HG02840 (cell line): ENCODE measurements at regions not wholly inside any gene's neighbourhood (a gene's known extent, or its start where the extent isn't known, plus 50 kb on each side); places are given as distances from the start of the nearest gene placed in this dataset.
"Not testable (repeated sequence)": the region's sequence is repeated elsewhere in the genome, so short reads cannot be mapped to it uniquely, and the experiment has no call there.

Experiments
- ATAC-seq: cut with Tn5 transposase; IDR thresholded peaks from one replicate; pipeline ENCODE4 v1.9.1; 2021; ENCODE audit warnings: mild to moderate bottlenecking, moderate library complexity, moderate number of reproducible peaks; ENCODE audit not compliant: unreplicated experiment, low FRiP score

DNA sequence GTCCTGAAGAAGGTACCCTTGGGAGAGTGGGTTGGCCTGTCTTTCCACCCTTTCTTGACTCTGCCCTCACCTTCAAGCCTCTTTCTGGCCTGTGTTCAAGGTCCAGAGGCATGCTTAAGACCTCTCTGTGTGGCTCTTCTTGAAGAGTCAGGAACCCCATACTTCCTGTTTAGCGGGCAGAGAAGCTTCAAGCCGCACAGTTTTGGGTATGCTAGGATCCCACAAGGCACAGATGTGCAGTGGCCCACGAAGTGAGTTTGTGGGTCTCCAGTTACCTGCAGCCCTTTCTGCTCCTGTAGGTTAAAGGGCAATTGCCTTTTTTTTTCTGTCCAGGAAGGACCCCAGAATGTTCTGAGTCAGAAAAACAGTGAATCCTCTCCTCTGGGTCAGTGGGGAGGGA is 87.4 kb upstream of the FCGR1A start:
- ATAC-seq = not testable (repeated sequence)

DNA sequence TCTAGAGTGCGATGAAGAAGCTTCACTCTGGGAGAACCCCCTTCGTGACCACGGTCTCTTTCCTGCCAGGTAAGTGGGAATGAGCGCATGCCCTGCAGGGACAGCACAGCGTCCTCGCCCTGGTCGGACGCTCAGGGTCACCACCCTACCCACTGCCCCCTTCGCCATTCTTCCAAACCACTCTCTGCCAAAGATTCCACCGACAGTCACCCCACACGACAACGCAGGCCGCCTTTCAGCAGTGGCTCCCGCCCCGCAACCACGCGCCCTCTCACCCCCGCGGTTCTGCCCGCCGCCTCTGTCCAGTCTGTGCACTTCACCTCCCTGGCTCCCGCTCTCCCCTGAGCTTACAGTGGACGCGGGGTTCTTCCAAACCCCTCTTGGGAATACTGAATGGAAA is 82.3 kb upstream of the FCGR1A start:
- not testable (repeated sequence) for ATAC-seq

DNA sequence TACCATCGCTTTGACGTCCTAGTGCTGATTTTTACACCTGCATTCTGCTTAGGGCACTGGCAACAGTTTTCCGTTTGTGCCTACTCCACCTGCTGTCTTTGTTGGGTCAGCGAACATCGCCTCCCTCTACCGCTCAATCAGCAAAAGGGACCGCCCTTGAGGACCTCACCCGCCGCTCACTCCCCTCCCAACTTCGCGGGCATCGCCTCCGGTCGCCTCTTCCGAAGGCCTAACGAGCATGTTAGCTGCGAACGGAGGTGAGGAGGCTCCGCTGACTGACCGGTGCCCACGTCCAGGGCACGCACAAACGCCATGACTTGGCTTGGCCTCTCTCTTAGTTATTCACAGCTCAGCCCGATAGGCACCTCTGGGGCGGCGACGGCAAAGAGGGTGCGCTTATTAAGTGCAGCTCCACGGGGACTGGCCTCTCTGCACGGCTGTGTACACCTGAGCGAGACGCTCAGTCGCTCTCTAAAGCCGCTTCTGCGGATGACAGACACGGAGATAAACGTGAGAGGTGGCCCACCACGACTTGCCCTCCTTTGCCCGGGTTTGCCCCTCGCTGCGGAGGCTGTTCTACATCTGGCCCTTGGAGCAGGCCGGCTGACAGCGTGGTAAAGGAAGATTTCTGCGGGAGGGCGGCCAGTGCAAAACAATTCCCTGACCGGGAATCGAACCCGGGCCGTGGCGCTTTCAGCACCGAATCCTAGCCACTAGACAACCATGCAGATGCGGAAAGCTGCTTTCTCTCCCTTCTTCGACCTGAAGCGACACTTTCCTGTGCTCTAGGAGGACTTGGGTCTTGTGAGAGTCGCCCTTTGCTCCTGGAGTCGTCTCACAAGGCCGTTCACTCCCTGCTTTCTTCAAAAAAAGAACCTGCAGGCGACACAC is 81.6 kb upstream of the FCGR1A start:
- ATAC-seq = not testable (repeated sequence)

DNA sequence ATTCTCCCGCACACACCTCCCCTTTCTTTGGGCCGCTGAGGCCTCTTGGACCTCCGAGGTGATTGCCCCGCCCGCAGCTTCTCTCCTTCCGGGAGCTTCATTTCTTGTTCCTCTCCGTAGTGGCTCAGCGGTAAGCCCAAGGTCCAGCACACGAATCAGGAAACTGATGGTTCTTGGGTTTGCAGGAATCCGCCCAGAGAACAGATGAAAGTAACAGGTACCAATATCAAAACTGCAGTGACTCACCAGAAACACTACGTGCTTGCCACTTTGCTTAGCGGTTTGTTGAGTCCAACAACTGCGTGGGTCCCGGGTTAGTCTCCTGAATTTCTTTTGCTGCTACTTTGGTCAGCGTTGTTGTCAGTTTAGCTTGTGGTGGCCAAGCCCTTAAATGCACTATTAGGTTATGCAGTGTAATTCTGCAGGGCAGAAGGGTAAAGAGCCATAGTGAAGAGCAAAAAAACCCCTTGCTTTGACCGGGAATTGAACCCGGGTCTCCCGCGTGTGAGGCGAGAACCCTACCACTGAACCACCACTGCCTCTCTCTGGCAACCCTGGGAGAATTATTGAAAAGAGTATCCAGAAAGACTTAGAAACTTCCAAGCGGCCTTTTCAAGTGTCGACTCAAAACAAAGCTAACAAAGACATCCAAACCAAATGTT is 74.2 kb upstream of the FCGR1A start:
- not testable (repeated sequence) for ATAC-seq

DNA sequence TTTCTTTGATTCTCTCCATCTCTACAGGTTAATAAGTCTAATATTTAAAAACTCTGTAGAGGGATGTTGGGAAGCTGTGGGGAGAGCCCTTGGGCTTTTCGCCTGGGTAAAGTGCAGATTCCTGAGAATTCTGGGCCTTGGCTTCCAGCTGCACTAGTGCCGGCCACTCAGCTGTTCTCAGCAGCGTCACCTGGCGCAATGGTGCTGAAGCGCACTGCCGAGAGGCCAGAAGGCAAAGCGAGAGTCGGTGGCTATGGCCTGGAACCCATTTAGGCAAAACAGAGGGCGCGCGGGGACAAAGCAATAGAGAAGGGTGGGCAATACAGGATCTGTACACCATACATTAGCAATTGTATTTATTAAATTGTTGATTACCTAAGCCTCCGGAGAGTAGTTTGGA is 70.8 kb upstream of the FCGR1A start:
- ATAC-seq = not testable (repeated sequence)

DNA sequence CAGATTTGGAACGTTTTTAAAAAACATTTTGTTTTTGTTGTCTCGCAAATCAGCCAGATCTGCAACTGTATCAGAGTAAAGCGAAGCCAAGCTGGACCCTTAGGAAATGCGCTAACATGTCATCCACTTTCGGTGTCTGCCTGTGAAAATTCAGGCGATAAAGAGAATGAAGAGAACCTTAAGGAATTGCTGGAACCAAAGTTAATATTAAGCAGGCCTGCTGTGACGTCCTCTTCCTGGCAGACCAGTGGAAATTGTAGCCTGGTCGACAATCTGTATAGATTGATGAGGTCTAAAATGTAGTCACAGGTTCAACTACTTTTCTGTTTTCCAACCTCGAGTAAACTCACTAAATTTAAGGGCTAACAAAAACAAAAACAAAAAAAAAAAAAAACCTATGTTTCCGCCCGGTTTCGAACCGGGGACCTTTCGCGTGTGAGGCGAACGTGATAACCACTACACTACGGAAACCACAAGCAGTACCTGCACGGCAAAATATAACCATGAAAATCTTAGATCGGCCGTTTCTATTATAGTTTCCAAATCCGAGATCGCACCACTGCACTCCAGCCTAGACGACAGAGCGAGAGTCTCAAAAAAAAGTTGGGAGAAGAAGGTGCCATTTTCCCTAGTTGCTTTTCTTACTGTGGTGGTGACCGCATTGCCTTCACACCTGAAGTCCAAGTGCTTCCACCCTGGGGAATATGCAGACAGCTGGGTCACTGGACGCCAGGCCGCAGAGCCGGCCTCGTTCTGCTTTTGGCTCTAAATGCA is 70.2 kb upstream of the FCGR1A start:
- ATAC-seq = not testable (repeated sequence)

DNA sequence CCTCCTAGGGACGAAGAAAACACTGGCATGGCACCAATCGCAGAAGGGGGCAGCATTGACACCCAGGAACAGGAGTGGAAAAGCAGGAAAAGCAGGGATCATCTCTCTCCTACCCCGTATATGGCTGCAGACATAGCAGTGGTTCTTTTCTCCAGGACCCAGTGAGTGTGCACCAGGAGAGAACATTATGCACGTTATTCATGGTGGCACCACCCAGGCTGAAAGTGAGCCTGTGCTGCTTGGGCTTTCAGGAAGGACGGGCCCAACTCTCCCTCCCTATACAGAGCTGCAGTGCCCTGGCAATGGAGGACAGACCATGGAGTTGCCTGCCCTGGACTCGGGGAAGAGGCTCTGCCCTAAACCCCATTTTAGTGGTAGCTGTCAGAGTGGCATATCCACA is 69.0 kb upstream of the FCGR1A start:
- not testable (repeated sequence) for ATAC-seq

DNA sequence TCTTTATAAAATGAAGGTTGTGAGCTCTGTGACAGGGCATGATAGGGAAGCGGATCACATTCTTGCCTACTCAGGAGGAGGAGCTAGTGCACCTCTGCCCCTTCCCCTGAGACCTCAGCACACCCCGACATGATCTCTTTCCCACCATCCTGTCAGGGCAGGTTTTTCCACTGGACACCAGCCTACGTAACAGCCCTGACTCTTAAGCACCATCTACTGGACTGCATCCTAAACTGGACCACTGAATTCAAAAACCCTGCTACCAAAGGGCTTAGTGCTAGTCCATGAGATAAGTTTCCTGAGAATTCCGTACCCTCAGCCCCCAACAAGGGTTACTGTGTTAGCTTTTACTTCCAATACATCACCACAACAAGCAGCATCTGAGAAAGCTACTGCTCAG is 68.5 kb upstream of the FCGR1A start:
- not testable (repeated sequence) for ATAC-seq

DNA sequence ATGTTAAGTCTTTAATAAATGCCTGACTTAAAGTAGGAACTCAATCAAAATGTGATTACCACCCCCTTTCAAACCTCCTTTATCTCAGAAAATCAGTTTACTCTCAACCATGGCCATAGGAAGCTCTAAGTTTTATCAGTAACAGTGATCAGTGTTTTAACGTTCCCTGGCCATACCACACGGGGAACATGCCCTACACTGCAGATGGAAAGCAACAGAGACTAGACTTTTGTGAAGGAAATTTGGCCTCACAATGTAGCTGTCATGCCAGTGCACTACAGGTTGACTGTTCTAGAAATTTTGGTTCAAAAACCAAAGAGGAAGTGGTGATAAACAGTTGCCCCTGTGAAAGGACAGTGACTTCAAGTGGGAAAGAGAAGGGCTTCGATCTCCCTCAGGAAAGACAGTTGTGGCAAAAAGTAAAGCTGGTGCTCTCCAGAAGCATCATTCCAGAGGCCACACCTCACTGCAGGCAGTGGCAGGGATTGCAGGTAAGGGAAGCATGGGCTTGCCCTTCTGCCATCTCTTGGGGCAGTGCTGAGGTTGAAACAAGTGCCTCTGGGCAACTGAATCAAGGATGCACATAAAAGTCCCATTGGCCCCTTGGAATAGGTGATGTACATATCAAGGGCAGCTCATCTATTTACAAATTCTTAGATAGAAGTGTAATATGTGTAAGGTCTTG is 57.7 kb upstream of the FCGR1A start:
- ATAC-seq = not testable (repeated sequence)

DNA sequence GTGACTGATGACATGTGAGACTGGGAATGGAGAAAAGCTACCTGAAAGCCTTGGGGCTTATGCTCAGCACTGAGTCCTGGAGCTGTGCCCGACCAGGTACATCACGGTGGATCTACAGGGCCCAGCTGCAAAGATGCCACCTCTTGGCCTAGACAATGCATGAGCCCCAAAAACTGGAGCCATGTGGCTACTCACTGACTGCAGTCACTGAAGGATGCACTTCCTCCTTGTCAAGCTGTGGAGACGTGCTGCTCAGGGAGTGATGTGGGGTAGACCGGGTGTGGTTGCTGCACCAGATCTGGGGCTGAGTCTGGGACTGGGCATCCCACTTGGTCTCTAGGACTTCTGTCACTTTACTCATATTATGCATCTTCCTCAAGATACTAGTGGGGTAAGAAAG is 55.8 kb upstream of the FCGR1A start:
- ATAC-seq = not testable (repeated sequence)

DNA sequence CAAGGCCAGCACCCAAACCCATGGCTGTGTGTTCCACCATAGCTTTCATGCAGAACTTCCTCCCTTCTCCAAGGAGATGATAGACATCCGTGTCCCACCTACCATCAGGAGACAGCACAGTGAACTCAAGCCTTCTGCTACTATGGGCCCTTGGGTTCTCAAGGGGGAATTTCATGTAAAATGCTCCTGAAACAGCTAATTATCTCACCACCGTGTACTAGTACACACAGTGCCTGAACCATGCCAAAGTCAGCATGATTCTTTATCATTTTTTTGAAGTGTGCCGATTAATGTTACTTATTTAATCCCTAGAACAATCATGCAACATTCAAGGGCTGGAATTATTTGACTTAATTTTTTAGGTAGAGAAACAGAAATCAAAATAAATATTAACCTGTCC is 53.9 kb upstream of the FCGR1A start:
- not testable (repeated sequence) for ATAC-seq
